AG10803 (cell line): ENCODE measurements at regions not wholly inside any gene's neighbourhood (a gene's known extent, or its start where the extent isn't known, plus 50 kb on each side); places are given as distances from the start of the nearest gene placed in this dataset.

Source experiments
- DNase-seq: peaks from one replicate; pipeline ENCODE4 v3.0.0; 2010; ENCODE audit warnings: low read depth
- H3K4me3 ChIP-seq: 2 replicates; pipeline ENCODE4 v1.5.1; 2011; ENCODE audit warnings: mild to moderate bottlenecking, low read length, control low read depth
- TF ChIP-seq, protein P1 (sequence below): conservative IDR thresholded peaks from 2 replicates; pipeline ENCODE4 v1.5.1; 2011; ENCODE audit warnings: mild to moderate bottlenecking, low read length, control low read depth, inconsistent platforms

DNA sequence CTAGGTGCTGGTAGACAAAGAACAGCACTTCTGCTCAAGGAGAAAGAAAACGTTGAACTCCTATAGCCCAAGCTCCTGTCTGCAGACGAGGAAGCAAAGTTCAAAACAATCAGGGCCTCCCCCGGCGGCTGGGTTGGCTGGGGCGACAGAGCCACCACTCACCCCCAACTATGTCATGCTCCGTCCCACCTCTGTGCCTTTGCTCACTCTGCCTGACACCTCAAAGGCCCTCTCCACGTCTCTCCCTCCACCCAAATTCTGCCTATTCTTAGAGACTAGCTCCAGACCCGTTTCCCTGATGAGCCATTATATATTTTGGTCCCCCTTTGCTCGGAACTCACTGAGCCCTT, 304.3 kb downstream of the TLE3 start:
- DNase-seq, result no peak
- TF ChIP-seq, protein P1, sequence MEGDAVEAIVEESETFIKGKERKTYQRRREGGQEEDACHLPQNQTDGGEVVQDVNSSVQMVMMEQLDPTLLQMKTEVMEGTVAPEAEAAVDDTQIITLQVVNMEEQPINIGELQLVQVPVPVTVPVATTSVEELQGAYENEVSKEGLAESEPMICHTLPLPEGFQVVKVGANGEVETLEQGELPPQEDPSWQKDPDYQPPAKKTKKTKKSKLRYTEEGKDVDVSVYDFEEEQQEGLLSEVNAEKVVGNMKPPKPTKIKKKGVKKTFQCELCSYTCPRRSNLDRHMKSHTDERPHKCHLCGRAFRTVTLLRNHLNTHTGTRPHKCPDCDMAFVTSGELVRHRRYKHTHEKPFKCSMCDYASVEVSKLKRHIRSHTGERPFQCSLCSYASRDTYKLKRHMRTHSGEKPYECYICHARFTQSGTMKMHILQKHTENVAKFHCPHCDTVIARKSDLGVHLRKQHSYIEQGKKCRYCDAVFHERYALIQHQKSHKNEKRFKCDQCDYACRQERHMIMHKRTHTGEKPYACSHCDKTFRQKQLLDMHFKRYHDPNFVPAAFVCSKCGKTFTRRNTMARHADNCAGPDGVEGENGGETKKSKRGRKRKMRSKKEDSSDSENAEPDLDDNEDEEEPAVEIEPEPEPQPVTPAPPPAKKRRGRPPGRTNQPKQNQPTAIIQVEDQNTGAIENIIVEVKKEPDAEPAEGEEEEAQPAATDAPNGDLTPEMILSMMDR, result no peak

DNA sequence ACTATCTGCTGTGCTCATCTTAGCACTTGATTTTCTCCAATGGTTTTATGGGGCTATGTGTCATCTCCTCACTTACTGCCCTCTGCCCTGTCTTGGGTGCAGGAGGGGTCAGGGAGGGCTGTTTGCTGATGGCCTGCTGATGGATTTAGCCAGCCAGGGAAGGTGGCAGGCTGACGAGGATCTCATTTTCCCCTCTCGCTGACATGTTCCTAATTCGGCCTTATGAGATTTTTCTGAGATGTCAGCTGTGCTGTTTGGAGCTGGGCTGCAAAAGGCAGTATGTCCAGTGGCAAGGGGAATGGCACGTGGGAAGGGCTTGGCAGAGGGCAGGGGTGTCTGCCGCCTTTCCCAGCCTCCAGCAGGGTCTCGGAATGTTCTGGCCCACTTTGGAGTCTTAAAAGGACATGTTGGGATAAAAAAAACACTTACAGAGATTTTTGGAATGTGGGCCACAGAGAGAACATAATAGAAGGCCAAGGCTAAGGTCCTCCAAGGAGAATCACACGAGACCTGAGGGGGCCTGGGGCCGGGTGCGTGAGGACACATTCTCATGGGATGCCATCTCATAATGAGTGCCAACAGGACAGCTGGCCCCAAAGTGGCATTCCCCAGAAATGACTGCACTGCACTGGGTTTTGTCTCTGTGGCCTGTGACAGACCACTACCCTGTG, 303.8 kb downstream of the TLE3 start:
- H3K4me3 ChIP-seq, result no peak overlapping the region
- no peak for DNase-seq
- TF ChIP-seq, protein P1, result no peak

More for the DNA sequence above, 304.3 kb downstream of the TLE3 start:
- no peak overlapping the region for H3K4me3 ChIP-seq

DNA sequence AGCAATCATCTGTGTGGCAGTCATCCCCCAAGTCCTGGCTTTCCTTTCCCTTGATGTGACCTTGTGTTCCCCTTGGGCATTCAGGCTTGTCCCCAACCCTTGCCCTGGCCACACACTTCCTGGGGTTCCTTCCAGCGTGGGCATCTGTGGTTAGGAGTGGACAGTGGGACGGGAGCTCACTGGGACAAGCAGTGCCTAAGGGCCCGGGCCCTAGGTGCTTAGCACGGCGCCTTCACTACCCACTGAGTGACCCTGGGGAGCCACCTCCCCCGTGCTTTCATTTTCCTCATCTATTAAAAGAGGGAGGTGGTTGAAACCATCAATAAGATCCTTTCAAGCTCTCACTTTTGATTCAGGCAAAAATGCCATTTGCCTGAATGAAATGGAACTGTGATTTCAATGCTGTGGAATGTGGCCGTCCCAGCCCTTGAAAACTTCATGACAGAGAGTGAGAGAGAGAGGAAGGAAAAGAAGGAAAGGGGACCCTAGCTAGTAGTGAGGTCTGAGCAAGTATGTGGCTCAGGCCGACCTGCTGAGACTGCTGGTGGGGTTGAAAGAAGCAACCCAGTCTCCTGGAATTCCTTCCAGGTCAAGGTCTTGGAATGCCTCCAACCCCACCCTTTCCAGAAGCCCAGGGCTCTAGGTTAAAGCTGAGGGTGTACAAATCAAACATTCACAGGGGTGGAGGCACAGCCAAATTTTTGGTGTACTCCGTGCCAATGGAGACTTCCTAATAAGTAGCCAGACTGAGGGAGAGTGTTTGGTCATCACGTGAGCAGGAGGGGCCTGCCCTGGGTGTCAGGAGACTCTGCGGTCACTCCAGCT, 302.9 kb downstream of the TLE3 start:
- DNase-seq, result peak; percentile 68
- no peak overlapping the region; the same call in 1 of the 2 replicates for H3K4me3 ChIP-seq
- TF ChIP-seq, protein P1, result no peak

DNA sequence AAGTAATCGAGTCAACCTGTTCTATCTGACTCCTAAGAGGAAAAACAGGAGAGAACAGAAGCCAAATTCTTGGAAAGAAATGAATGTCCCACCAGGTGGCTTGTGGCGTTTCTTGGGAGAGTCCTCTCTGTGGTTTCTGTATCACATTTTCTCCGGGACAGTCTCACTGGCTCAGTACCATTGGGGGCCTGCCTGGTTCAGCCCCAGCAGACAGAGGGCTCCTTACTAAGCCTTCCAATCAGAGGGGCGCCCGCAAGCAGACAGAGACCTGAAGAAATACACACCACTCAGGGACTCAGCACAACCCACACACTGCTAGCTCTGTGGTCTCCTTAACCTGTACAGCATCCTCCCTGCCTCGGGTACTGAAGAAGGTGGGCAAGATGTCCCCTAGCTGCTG, 302.1 kb downstream of the TLE3 start:
- no peak for DNase-seq
- no peak overlapping the region for H3K4me3 ChIP-seq

DNA sequence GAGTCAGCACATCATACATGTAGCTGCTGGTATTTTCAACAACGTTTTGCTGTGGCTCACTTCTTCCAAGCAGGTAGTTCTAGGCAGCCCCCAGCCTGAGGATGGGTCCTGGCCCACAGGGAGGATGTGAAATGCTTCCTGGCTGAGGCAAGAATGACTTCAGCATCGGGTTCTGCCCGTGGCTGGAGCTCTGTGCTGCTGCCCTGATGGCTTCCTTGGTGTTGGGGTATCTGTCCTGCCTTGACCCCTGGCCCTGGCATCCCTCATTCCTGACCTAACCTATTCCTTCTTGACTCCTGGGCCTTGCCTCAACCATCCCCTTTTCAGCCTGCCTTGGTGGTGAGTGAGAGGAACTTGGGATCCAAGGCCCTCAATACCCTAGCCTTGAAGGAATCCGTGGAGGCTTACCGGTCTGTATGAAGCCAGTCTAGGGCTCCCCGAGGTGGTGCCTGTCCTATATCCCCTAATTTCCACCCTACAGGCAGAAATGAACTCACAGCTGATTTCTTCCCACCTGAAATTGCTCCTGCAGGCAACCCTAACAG, 300.6 kb downstream of the TLE3 start:
- TF ChIP-seq, protein P1, result no peak
- H3K4me3 ChIP-seq, result no peak overlapping the region
- no peak for DNase-seq

More for the DNA sequence above, 302.1 kb downstream of the TLE3 start:
- TF ChIP-seq, protein P1, result no peak

DNA sequence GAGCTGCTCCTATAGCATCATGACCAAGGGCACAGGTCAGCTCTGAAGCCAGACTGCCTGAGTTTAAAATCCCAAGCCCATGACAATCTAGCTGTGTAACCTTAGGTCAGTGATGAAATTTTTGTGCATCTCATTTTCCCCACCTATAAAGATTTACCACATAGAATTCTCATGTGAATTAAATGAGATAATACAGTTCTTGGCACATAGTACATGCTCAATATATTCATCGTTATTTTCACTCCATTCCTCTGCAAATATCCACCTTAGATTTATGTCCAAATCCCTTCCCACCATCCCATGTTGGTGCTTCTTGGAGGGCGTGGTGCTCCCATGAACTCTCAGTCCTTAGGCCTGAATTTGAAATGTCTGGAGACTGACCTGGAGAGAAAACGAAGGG, 300.1 kb downstream of the TLE3 start:
- TF ChIP-seq, protein P1, result no peak
- DNase-seq, result no peak
- H3K4me3 ChIP-seq, result no peak overlapping the region
